M059J (cell line): ENCODE measurements at regions not wholly inside any gene's neighbourhood (a gene's known extent, or its start where the extent isn't known, plus 50 kb on each side); places are given as distances from the start of the nearest gene placed in this dataset.

ENCODE experiments used
- DNase-seq: peaks from one replicate; pipeline ENCODE4 v3.0.0-alpha.2; 2012; ENCODE audit warnings: low read depth

- DNase-seq = no peak
Observed at GRCh38 chr9:14396171-14396570, 82.2 kb upstream of the NFIB start.

GRCh38 chr9:14395317-14396082, 81.6 kb upstream of the NFIB start:
- DNase-seq = no peak

- DNase-seq = no peak
Observed at GRCh38 chr9:14393418-14393817, 79.5 kb upstream of the NFIB start.

GRCh38 chr9:14391620-14392019, 77.7 kb upstream of the NFIB start:
- DNase-seq = no peak

GRCh38 chr9:14389657-14390056, 75.7 kb upstream of the NFIB start:
- no peak for DNase-seq

- no peak for DNase-seq
Observed at GRCh38 chr9:14389146-14389545, 75.2 kb upstream of the NFIB start.

GRCh38 chr9:14383773-14384172, 69.8 kb upstream of the NFIB start:
- DNase-seq = no peak

GRCh38 chr9:14383294-14383693, 69.4 kb upstream of the NFIB start:
- DNase-seq = peak; percentile 66

- DNase-seq = no peak
Observed at GRCh38 chr9:14380061-14380836, 66.3 kb upstream of the NFIB start.

GRCh38 chr9:14379280-14379679, 65.3 kb upstream of the NFIB start:
- DNase-seq = no peak

GRCh38 chr9:14373706-14374105, 59.8 kb upstream of the NFIB start:
- DNase-seq = no peak

- no peak for DNase-seq
Observed at GRCh38 chr9:14373336-14373666, 59.4 kb upstream of the NFIB start.

GRCh38 chr9:14372437-14373335, 58.7 kb upstream of the NFIB start:
- DNase-seq = peak; percentile 89

- no peak for DNase-seq
Observed at GRCh38 chr9:14369011-14369410, 55.1 kb upstream of the NFIB start.

GRCh38 chr9:14366076-14366475, 52.1 kb upstream of the NFIB start:
- DNase-seq = peak; percentile 87

GRCh38 chr9:14365670-14366069, 51.7 kb upstream of the NFIB start:
- DNase-seq = no peak
